Stimulated activated CD8-positive, alpha-beta memory T cell treated with anti-CD3 and anti-CD28 coated beads, Interleukin-12 subunit alpha, Interleukin-12 subunit beta, amount 100 ng/mL, for 24 hours (primary cell): ENCODE measurements at regions not wholly inside any gene's neighbourhood (a gene's known extent, or its start where the extent isn't known, plus 50 kb on each side); places are given as distances from the start of the nearest gene placed in this dataset.
"Not testable (repeated sequence)": the region's sequence is repeated elsewhere in the genome, so short reads cannot be mapped to it uniquely, and the experiment has no call there.

Experiments
- DNase-seq: peaks from one replicate; pipeline ENCODE4 v3.0.0-alpha.2; 2020; ENCODE audit errors: extremely low read depth

DNA sequence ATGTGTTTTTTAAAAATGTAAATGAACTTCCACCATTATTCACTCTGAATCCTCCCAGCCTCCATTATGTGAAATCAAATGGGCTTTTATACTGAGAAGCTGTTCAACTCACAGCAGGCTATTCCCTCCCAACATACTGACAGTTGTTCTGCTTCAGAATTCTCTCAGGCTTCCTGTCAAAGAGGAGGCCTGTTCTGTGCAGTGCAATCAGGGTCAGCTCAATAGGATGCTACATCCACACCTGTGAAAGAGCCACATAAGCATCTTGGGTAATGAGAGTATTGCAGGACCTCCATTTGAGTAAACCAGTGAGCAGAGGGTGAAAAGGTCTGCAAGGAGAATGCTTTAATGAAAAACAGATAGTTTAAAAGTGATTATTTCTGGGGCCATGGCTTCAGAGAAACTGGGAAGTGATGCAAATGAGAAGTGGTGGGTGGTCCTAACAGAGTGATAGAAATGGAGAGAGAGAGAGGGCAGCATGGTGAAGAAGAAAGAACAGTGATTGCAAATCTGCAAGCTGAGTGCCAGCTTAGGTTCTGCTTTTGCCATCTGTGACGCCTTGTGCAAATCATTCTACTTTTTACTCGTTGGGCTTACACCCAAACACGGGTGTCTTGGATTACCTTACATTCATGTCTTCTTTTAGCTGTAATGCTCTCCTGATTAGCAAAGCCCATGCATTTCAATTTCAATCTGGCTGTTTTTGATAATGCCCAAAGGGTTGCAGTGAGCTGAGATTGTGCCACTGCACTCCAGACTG, 202.5 kb upstream of the NMUR2 start:
- no peak for DNase-seq

DNA sequence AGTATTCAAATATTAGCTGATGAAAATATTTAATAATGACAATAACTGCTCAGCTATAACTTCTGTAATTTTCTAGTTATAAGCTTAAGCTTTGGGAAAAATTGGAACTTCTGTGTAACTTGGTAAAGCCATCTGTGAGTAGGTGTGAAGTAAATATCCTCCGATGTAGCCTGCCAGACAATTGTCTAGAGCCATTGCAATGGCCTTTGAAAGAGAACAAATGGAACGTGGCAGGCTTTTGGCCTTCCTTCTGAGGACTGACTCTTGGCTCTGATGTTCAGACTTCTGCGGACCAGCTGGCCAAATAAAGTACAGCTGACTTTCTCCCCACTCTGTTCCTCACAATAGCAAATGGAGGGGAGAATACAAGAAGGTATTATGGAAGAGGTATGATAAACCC, 203.4 kb upstream of the NMUR2 start:
- DNase-seq: no peak

DNA sequence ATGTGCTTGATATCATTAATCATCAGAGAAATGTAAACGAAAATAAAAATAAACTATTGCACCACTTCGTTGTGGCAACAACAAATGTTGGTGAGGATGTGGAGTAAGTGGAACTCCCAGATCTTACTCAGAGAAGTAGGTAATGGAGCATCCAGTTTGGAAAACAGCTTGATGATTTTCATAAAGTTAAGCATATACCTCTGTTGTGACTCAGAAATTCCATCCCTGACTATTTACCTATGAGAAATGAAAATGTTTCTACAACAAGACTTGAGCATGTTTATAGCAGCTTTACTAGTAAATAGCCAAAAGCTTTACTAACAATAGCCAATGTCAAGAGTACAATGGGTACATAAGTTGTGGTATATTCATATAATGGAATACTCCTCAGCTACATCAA, 214.7 kb upstream of the NMUR2 start:
- DNase-seq: no peak

DNA sequence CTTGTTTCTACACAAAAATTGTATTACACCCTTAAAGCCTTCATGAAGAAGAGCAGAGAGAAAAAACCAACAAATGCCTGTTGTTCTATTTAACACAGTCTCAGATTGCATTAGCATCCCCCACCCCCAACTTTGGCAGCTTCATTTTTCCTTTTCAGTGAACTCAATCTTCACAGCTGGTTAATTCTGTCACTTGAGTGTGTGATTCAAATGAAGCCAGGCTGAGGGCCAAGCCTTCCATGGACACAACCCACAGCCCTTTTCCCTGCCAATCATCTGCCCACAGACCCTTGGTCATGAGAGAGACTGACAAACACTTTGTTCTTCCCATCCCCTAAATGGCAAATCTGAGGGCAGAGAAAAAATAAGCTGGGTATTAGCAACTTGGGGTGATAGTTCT, 217.5 kb upstream of the NMUR2 start:
- no peak for DNase-seq

DNA sequence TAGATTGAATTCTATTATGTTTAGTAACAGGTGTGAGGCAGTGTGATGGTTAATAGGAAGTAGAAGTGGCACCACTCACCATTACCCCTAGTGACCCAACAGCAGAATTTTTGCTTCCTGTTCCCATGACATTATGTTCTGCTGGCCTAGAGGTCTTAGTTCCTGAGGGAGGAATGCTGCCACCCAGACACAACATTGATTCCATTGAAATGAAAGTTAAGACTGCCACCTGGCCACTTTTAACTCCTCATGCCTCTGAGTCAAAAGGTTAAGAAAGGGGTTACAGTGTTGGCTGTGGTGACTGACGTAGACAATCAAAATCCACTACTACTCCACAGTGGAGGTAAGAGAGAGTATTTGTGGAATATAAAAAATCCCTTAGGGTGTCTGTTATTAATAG, 218.9 kb upstream of the NMUR2 start:
- DNase-seq: no peak

DNA sequence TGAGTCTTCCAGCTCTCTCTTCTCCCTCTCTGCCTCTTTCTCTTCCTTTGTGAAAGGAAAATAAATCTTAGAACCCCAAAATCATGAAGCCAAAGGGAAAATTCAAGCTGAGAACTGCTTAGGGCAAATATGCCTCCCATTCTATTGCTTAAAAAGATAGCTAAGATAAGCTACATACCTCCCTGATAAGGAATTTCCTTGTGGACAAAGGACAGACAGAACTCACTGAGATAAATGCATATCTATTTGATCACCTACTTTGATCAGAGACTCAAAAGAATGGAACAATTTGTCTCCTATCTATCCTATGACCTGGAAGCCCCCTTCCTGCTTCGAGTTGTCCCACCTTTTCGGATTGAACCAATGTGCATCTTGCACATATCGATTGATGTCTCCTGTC, 220.6 kb upstream of the NMUR2 start:
- DNase-seq: no peak

DNA sequence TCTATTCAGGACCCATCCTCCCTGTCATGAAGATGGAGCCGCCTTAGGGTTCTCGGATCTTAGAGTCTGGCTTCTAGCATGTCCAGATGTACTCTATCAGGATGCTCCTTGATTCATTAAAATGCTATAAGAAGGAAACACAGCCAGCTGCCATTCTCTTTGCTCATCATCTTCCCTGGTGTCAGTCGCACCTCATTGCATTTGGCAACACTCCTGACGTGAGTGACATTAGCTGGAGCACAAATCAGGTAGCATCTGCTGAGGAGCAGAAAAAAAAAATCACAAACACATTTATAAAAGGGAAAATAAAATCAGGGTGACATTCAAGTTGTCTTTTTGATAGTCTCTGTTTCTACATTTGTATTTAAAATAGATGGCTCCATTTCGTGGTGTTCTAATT, 226.1 kb upstream of the NMUR2 start:
- no peak for DNase-seq

DNA sequence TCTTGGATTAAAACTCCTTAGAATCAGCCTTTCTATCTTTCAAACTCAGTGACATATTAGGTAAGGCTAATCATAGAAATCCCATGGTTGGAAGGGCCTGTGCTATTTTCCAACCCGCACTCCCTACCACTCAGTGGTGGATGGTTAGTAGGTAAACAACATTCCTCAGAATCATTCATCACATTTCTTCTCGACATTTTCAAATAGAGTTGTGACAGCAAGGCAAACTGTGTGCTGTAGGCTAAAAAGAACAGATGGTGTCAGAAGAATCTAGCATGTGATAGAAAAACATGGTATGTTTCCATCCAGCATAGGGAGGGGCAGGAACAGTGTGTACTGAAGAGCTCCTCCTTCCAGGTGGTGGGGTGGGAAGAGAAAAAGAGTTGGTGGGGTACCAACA, 227.3 kb upstream of the NMUR2 start:
- no peak for DNase-seq

DNA sequence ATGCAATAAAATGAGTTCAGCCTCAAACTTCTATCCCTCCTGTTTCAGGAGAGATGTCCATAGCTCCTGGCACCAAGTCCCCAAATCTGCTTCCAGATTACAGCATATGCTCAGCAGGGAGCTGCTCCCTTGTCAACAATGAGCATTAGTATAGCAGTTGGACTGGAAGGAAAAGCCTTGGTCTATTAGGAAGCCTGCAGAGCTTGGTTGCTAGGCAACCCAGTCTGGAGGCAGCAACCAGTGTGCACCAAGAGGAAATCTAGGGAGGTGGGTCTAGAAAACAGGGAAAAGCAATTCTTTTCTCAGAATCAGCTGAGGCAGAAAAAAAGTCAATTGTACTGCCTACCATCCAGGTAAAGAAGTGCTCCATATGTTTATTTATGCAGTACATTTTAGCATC, 229.5 kb upstream of the NMUR2 start:
- no peak for DNase-seq

DNA sequence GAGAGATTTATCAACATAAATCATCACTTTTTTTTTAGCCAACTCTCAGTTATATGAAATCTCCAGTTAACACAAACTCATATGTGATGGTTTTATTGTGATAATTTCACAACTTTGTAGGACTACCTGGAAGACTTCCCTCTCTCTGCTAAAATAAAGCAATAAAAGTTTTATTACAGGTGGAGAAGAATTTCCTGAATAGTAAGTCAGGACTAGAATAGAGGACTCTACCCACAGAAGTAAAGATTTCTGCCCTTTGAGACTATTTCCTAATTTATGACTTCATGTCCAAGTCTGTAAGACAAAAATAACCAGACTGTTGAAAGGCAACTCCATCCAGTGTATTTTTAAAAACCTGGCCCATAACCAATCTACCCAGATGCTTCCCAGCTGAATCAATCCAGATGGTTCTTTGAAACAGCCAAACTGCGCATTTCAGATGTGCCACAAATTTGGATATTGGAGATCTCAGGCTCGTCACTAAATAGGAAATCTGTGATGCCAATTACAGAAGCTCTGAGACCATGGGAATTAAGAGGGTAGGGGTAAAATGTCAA, 234.0 kb upstream of the NMUR2 start:
- no peak for DNase-seq

DNA sequence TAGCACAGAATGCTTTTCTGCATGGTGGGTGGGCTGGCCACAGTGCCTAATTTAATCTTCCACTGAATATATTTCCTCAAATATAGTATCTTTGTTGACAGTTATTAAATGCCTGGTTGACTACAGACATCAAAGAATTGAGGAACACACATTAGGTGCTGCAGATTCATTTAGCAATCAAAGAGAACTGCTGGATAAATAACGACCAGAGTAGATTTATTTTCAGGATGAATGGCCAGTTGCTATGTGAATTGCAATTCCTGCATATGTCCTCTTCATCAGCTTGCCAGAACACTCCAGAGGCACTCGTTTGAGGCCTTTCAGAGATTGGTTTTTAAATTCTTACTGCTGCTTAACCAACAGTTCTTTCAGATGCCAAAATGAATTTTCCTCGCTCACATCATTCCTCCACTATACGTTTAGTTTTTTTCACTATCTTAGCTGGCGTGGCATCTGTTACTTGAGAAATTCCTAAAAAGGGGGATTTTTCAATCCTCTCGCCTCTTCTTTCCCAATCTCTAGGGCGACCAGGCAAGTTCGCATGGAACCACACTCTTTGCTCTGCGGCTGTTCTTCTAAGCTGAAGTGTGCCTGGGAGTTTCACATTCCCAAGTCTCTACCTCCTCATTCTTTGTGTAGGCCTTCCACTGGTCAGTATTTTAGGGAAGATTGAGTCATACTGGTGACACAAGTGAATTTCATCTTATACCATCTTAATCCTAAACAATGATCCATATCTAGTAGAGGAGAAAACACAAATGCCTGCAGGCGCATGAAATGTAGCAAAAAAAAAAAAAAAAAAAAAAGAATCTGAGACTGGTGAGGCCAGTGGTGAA, 237.1 kb upstream of the NMUR2 start:
- DNase-seq: no peak

DNA sequence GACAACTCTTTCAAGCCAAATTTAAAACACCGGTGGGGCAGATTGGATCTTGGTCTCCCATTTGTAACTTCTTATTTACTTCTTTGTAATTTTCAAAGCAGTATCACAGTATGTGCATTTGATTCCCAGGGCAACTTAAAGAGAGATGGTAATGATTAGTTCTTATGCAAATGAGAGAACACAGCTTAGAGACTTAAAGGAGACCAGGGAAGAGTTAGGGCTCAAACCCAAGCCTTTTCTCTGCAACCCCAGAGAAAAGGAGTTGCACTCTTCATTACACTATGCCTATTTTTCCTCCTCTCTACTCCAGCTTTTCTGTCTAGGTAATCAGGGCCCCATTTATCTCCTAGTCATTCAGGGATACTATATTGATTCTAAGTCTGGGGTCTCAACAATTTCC, 237.8 kb upstream of the NMUR2 start:
- no peak for DNase-seq

DNA sequence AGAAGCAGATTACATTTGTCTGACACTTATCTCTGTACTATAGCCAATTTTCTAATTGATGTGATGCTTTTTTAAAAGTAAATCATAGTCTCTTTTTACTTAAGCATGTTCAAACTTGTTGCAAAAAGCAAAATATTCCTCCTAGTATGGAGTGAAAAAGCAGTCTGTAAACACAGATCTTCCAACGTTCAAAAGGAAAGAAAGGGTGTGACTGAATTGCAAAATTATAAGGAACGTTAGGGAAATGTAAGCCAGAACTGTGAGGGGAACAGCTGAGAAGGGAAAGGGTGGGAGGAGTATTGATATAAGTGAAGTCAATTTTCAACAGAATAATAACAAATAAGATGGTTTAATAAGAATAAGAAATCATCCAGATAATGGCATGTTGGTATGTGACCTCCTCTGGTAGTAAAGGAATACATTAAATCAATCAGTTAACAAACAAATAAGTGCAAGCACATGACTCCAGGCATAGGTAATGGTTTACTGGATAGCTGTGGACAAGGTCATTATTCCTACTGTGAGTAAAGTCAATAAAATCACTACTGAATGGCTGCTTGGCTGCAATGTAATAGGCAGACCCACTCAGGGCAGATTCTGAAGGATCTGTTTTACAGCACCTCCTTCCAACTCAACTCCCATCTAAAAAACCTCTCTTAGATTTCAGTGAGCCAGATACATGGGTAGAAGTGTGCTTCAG, 239.1 kb upstream of the NMUR2 start:
- DNase-seq: no peak

DNA sequence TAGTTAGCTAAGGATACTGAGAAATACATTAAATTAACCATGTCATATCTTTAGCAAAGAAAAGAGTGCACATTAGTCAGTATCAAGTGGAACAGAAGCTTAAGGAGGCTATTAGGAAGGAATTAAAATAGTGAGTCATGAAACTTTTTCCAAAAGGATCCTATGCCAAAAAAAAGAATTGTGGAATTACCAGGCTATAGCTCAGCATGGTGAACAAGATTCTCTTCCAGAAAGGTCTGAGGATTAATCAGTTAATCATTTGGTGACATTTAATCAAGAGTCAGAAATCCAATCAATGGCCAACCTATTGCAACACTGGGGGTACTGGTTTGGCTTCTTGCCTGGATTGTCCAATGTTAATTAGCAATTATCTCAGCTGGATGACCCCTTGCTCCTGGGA, 244.5 kb upstream of the NMUR2 start:
- no peak for DNase-seq

DNA sequence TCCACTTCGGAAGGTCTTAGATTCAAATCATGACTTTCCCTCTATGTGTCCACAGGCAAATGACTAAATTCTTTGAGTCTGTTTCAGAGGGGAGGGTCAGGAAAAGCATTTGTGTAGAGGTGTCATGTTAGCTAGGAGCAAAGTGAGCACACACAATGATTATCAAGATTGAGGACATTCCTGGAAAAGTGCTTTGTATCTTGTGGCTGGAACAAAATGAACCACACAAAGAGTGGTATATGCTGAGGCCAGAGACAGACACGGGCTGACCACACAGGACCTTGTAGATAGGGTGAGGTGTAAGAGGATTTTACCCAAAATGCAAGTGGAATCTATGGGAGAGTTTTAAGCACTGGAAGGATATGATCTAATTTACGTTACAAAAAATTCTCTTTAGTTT, 245.3 kb upstream of the NMUR2 start:
- DNase-seq: no peak

DNA sequence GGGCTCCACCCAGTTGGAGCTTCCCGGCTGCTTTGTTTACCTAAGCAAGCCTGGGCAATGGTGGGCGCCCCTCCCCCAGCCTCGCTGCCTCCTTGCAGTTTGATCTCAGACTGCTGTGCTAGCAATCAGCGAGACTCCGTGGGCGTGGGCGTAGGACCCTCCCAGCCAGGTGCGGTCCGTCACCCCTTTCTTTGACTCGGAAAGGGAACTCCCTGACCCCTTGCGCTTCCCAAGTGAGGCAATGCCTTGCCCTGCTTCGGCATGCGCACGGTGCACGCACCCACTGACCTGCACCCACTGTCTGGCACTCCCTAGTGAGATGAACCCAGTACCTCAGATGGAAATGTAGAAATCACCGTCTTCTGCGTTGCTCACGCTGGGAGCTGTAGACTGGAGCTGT, 254.4 kb upstream of the NMUR2 start:
- not testable (repeated sequence) for DNase-seq

DNA sequence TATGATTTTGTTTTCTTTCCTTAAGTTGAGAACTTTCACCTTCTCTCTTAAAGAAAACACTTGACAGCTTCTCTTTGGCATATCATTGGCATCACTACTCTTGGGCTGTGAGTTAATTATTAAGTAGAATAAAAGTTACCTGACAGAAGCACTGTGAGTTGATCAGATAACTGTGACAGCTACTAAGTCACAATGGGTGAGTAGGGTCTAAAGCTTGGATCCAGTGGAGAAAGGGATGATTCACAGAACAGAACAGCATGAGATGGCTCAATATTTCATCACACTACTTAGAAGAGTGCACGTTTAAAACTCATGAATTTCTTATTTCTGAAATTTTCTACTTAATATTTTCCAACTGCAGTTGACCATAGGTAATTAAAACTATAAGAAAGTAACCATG, 268.5 kb upstream of the NMUR2 start:
- no peak for DNase-seq

DNA sequence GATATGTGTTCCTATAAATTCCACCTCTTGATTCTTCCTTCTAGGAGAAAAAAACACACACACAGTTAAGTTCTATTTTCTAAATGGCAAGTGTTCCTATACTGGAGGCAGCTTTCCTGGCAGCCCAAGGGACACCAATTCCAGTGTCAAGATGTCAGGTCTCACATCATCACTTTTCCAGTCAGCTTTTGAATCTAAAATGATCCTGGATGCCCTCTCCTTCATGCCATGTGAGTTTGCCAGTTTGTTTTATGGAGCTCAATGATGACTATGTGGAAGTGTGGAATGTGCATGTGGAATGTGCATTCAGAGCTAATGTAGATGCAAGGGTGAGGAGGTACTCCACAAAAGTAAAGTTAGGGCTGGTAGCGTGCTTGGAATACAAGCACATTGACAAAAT, 269.3 kb upstream of the NMUR2 start:
- DNase-seq: no peak

DNA sequence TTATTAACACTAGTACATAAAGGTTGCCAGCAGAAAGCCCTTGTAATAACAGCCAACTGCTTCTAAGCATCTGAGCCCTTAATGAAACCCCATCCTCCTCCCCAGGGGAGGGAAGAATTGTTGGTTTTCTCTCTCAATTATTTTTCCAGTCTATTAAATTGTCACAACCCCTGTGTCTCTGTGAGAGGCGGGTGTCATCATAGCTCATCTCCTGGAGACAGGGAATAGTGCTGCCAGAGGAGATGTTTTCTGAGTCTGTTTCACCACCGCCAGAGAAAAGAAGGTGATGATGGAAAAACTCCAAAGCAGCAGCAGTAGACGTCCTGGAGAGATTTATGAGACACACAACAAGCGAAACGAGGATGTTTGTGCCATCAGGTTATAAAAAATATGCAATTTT, 271.1 kb upstream of the NMUR2 start:
- no peak for DNase-seq

DNA sequence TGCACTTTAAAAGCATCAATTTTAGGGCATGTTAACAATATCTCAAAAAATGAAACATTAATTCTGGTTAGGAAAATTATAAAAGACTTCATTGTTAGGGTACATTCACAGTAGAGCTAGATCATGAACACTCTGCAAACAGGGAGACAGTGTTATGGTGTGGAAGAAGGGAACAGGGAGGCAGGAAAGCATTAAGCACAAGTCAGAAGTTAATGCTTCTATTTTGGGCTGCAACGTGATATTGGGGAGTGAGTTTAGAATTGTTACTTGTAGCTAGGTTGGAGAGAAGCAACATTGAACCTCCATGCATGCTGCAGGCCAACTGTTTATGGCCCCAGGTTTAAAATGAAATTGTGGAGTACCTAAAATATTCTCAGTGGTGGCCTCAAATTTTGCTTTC, 278.1 kb upstream of the NMUR2 start:
- DNase-seq: no peak

DNA sequence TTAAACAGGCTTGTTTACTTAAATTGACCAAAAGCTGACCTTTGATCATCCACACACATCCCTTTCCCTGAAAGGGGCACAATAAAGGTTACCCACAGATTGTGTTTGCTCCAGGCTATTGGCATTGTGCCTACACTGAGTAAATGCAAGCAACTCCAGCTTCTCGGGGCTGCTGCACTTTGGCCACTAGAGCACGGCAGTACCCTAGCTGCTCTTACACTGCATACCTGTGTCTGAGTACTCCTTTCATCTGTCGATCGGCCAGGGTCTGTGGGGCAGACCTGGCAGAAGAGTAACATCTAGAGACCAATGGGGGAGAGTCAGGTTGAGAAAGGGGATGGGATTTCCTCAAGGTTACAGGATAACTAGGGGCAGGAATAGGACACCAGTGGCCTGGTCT, 281.9 kb upstream of the NMUR2 start:
- no peak for DNase-seq

DNA sequence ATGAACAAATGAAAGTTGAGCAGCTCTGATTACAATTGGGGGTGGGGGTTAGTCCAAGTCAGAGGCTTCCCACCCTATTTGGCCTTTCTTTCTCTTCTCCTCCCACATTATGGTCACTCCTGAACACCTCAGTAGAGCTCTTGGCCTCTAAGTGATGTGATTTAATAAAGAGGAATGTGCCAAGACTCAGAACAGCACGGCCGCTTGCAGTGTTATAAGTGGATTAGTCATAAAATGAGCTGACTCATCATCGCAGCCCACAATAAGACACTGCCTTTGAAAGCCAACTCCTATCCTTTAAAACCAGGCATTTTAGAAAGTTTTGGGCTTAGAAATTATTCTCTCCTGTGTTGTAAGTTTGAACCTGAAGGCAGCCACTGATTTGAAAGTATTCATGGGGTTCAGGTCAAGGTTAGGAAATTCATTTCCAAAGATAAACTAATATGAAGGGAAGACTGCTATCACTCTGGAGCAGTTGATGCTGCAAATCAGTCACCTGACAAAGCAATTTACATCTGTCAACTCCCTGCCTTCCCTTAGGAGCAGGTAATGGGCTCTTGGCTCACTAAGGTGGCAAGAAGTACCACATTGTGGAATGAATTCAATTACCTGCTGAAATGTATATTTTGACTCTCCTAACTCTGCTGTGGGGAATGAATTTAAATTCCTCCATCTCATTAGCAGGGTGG, 283.6 kb upstream of the NMUR2 start:
- no peak for DNase-seq
